ENCODE measurements at regions not wholly inside any gene's neighbourhood (a gene's known extent, or its start where the extent isn't known, plus 50 kb on each side); places are given as distances from the start of the nearest gene placed in this dataset.

- DNase-seq (ENCODE audit: extremely low spot score): no peak
- POLR2A ChIA-PET: no interaction called here
- TF ChIP-seq FOXA1 (IDR thresholded peaks at IDR 0.05) (no peak), PKNOX1 (IDR thresholded peaks at IDR 0.05) (no peak), FOXM1 (IDR thresholded peaks at IDR 0.05; ENCODE audit: borderline replicate concordance) (no peak), TARDBP (IDR thresholded peaks at IDR 0.05) (no peak), ARNT (IDR thresholded peaks at IDR 0.05) (no peak), FOXK2 (IDR thresholded peaks at IDR 0.05) (no peak)
- CTCF ChIA-PET: no interaction called here
These were observed 61.3 kb upstream of the BARX2 start for GRCh38 chr11:129314371-129314770.

GRCh38 chr11:129313541-129314297 is 61.9 kb upstream of the BARX2 start:
- no peak for DNase-seq (ENCODE audit: extremely low spot score)
- ChIA-PET POLR2A (no interaction called here), CTCF (no interaction called here)
- TF ChIP-seq ZNF384 (IDR thresholded peaks at IDR 0.05) (no peak), PKNOX1 (IDR thresholded peaks at IDR 0.05) (no peak), FOXM1 (IDR thresholded peaks at IDR 0.05; ENCODE audit: borderline replicate concordance) (no peak)

- CTCF ChIA-PET: no interaction called here
These were observed 62.7 kb upstream of the BARX2 start for GRCh38 chr11:129312730-129313503.

GRCh38 chr11:129308241-129308865 is 67.3 kb upstream of the BARX2 start:
- TF ChIP-seq ELF4 (IDR thresholded peaks at IDR 0.05): no peak
- TF ChIP-seq L3MBTL2 (conservative IDR thresholded peaks at IDR 0.05): no peak
- no peak for DNase-seq (ENCODE audit: extremely low spot score)
- POLR2A ChIA-PET: no interaction called here
- CTCF ChIA-PET: no interaction called here

More at GRCh38 chr11:129312730-129313503, 62.7 kb upstream of the BARX2 start:
- DNase-seq (ENCODE audit: extremely low spot score): no peak
- POLR2A ChIA-PET: no interaction called here
- no peak for TF ChIP-seq SP1 (IDR thresholded peaks at IDR 0.05)

- ChIA-PET CTCF (no interaction called here), POLR2A (no interaction called here)
- TF ChIP-seq SUZ12 (IDR thresholded peaks at IDR 0.05): no peak
- no peak for TF ChIP-seq L3MBTL2 (conservative IDR thresholded peaks at IDR 0.05)
- no peak for TF ChIP-seq BHLHE40 (IDR thresholded peaks at IDR 0.05; ENCODE audit: borderline replicate concordance)
- no peak for TF ChIP-seq LEF1 (IDR thresholded peaks at IDR 0.05; ENCODE audit: borderline replicate concordance)
- TF ChIP-seq ELF4 (IDR thresholded peaks at IDR 0.05): no peak
- no peak for TF ChIP-seq TARDBP (IDR thresholded peaks at IDR 0.05)
- no peak for TF ChIP-seq SP1 (IDR thresholded peaks at IDR 0.05)
- TF ChIP-seq CTBP1 (IDR thresholded peaks at IDR 0.05; ENCODE audit: borderline replicate concordance): no peak
- no peak for TF ChIP-seq FOXM1 (IDR thresholded peaks at IDR 0.05; ENCODE audit: borderline replicate concordance)
- TF ChIP-seq FOXA1 (IDR thresholded peaks at IDR 0.05): no peak
- no peak for TF ChIP-seq HDGF (IDR thresholded peaks at IDR 0.05; ENCODE audit: borderline replicate concordance)
- no peak for TF ChIP-seq ZNF384 (IDR thresholded peaks at IDR 0.05)
- no peak for TF ChIP-seq NFRKB (IDR thresholded peaks at IDR 0.05)
- TF ChIP-seq ARNT (IDR thresholded peaks at IDR 0.05): no peak
- TF ChIP-seq FOXK2 (IDR thresholded peaks at IDR 0.05): no peak
- DNase-seq (ENCODE audit: extremely low spot score): no peak
These were observed 68.5 kb upstream of the BARX2 start for GRCh38 chr11:129307162-129307561.

- CTCF ChIA-PET: no interaction called here
- no peak for DNase-seq (ENCODE audit: extremely low spot score)
- POLR2A ChIA-PET: no interaction called here
- TF ChIP-seq ZNF384 (IDR thresholded peaks at IDR 0.05) (no peak), SP1 (IDR thresholded peaks at IDR 0.05) (no peak), PKNOX1 (IDR thresholded peaks at IDR 0.05) (no peak), CTBP1 (IDR thresholded peaks at IDR 0.05; ENCODE audit: borderline replicate concordance) (no peak), FOXA1 (IDR thresholded peaks at IDR 0.05) (no peak), L3MBTL2 (conservative IDR thresholded peaks at IDR 0.05) (no peak), ELF4 (IDR thresholded peaks at IDR 0.05) (no peak), FOXK2 (IDR thresholded peaks at IDR 0.05) (no peak)
These were observed 73.1 kb upstream of the BARX2 start for GRCh38 chr11:129302386-129303101.
